Dedifferentiated amniotic fluid mesenchymal stem cell (primary cell): ENCODE measurements at regions not wholly inside any gene's neighbourhood (a gene's known extent, or its start where the extent isn't known, plus 50 kb on each side); places are given as distances from the start of the nearest gene placed in this dataset.
A peak's percentile ranks its signal among the peaks of the same experiment; 100 is the strongest.

Source experiments
- DNase-seq: peaks from one replicate; pipeline ENCODE4 v3.0.0-alpha.2; 2016; ENCODE audit errors: extremely low spot score

DNA sequence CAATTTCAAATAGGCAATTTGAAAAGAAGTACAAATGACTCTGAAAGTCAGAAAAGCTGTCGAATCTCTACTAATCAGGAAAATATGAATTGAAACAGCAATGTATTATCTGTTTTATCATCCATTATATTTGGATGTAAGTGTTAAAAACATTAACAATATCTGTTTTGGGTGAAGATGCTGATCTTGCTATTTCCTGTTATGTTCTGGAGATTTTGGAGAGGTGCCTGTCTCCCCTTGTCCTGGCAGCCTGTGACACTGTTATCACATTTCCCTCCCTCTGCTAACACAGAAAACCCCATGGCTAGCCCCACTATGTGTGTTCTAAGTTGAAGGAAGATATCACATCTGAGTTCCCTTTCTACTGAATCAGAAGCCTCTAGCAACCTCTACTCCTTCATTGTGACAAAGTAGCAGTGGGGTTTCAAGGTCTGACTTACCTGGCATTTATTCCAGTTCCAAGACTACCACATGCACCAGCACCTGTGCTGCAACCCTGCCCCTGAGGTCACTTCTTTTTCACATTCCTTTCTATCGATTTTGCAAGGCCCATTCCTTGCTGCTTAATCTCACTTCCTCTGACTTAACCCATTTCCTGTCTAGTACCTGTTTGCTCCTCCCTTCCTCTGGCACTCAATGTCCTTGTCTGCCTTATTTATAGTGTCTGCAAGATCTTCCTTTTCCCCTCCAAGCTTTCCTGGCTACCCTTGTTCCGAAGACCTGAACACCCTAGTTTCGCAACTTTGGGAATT lies 95.5 kb upstream of the COL8A1 start:
- no peak for DNase-seq

DNA sequence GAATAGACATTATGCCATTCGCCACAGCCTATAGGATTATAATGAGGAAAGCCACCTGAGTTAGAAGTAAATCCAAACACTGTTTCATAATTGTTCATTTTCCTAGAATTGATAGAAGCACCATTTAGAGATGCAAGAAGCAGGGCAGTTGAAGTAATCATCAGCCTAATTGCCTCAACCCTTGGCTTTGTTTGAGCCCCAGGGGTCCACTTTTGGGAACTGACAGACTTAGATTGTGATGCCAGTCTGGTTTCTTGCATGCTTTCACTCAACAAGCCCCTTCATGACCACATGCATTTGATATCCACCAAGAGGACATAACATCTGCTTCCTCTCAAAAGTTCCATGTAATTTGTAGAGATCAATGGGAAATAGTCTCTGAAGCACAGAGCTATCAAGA lies 97.2 kb upstream of the COL8A1 start:
- no peak for DNase-seq

DNA sequence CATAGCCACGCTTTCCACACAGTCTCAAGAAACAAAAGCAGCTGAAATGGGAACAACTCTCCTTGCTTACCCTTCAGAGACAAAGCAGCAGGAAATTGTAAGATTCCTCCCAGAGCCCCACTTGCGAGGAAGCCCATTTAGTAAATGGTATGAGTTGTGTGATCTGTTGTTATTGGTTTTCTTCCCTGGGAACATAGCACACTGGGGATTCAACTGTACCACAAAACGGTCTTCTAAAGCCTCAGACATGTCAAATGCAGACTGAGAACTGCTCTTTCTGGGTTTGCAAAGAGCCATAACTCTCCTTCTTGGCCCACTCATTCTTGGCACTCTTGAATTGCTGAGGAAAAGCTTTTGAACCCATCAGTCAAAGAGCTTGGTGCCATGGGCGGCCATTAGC lies 101.0 kb upstream of the COL8A1 start:
- no peak for DNase-seq

DNA sequence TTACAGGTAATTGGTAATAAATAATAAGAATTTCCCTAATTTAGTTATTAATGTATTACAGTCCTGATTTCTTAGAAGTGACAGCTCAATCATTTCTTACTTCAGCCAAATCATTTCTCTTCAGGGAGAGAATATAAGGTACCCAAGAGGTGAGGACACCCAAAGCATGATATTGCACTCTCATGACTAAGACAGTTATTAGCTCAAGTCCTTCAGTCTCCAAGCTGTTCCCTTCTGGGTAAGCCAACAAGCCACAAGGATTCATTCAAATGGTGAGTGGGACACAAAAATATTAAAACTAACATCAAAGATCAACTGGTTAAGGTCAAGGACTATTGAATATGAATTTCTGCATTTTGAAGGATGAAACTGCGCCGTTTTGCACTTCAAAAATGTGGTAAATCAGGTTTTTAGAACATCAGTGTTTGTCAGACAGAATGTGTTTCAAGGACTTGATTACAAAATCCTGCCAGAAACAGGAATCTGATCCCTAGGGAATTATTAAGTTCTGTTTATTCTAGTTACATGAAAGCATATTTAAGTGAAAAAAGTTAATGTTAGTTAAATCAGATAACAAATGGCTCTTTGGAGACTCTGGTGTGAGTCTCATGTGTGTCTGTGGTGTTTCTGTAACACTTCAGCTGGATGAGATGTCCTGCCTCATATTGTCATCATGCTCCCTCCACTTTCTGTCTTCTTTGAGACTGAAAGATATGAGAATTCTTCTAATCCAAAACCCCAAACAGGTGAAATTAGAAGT lies 101.7 kb upstream of the COL8A1 start:
- DNase-seq = no peak

DNA sequence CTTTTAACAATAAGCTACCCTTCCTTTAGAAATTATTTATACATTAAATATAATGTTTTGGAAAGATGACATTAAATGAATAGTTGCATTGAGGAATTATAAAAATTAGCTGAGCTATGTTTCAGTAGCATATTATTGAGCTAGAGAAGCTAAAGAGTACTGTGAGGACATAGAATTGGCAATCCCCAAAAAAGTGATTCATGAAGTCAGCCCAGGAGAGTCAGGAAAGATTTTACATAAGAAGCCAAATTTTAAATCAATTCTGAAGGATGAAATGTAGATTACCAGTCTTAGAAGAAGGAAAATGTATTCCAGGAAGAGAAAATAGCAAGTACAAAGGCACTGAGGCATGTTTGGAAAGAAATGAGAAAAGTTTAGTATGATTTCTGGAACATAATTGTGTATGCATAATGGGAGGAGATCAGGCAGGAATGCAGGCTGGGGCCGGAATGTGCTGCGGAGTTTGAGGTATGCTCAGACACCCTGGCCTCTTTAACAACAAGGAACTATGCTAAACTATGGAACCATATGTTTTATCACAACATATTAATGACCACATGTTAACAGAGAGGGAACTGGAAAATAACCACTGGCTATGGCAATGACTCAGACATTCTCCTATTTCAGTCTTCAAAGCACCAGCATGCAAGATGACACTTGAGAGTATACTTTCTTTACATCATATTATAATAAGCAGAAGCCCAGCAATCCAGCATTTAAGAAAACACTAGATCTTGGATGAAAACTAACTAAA lies 103.3 kb upstream of the COL8A1 start:
- DNase-seq = peak; percentile 86

DNA sequence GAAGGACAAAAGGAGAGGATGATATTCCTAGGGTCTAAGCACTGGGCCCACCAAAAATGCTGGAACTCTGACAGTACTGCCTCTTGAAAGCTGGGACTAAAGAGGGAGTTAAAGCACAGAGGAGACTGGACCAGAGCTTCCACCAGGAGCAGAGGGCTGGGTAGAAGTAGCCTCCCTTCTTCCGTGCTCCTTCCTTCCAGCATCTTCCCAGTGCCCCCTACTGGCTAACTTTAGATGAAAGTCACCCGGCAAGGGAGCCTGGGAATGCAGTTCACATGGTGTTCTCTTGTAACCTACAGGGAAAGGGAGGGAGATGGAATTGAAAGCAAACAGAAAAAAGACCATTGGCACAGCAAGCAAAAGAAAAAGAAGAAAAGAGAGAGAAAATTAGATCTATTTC lies 106.1 kb upstream of the COL8A1 start:
- peak; percentile 58 for DNase-seq

DNA sequence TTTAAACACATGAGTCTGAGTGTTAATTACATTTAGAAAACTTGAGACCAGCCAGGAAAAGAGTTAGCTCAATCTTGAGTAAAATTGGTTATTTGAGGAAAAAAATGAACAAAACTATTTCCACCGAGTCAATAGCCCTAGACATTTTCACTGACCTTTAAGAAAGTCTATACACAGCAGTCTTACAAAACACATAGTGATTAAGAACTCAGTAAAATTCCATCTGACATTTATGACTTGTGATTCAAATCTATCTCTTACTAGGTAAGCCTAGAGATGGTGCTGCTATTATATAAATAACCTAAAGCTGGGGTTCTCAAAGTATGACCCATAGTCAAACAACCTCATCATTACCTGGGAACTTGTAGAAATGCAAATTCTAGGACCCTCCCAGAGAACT lies 109.1 kb upstream of the COL8A1 start:
- DNase-seq = no peak

DNA sequence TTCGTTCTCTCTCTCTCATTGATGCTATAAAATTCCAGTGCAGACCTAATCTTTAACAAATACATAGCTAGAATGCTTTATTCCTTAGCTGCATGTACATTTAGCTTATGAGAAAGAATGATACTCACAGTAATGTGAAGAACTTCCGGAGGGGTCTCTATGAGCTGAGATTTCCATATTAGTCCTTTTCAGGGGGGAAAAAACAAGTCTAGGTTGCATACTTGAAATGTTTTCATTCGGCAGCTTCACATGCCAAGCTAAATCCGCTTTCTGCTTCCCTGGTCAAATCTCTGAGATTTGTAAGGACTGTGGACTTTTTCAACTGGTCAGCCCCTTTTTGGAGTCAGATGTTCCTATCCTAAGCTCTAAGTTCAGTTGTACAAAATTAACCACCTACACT lies 111.5 kb upstream of the COL8A1 start:
- DNase-seq = peak; percentile 36

DNA sequence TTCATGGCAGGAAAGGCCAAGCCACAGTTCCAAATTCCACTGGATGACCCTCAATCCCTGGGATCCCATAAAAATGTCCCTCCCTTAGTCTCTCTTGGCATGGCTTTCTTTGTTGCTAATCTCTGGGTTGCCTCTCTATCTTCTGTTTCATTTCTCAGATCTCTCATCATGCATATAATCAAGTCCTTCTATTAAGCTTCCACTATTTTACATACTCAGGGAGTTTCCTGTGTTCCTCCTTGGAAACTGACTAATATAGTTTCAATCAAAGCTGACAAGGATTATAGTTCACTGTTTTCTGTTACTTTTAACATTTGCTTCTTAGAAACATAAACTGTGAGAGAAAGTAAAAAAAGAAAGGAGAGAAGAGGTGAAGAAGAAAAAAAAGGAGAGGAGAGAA lies 113.8 kb upstream of the COL8A1 start:
- no peak for DNase-seq

DNA sequence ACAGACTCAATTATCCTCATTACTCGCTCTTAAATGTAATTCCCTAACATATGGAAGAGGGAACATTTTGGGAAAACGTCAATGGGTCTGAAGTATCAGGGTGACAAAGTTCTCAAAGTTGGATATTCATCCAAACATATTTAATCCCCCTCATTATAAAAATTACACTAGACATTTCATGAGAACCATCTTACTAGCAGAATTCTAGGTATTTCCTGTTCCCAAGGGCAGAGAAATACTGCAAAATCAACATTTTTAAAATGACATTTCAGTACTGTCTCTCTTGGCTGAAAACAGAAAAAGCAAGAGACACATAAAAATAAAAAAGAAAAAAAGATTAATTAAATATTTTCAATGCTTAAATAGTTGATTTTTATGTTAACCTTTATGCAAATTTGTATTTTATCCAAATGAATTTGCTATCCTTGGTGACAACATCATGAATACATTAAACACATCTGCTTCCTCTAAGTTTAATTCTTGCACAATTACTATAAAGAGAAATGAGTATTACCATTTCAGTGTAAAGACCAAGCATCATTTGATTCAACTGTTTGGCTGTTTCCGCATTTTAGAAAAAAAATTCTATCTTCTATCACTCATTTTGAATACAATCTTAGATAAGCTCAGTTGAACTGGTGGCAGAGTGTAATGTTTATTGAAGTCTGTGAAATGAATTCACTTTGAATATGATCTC lies 114.8 kb upstream of the COL8A1 start:
- DNase-seq = no peak

DNA sequence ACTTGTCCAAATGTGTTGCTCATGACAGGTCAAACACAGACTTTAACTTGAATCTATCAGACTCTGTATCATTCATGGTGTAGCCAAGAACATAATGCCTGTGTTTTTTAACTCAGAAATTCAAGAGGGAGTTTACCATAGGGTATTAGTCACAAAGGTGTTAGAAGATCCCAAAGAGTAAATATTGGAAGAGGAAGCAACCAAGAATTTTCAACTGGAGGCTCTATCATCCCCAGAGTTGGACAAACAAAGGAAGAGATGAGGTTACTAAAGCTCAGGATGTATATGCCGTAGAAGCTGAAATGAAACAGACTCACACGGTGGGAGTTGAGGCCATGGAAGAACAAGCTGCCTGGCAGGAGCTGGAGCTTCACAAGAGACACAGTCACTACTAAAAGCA lies 116.2 kb upstream of the COL8A1 start:
- no peak for DNase-seq

DNA sequence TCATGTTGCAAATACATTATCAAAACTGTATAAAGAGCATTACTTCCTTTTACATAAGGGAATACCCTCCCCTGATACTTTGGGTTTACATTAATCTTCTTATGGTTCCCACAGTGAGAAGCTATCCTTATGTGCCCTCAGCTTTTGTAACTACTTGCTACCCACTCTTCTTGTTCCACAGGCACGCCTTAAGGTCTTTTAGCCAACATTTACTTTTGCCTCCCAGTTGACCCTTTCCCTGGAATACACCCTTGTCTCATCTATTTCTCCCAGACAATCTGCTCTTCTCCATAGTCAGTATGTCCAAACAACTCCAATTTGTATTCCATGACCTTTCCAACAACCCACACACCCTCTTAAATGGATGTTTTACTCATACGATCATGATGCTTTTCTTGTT lies 116.8 kb upstream of the COL8A1 start:
- no peak for DNase-seq

DNA sequence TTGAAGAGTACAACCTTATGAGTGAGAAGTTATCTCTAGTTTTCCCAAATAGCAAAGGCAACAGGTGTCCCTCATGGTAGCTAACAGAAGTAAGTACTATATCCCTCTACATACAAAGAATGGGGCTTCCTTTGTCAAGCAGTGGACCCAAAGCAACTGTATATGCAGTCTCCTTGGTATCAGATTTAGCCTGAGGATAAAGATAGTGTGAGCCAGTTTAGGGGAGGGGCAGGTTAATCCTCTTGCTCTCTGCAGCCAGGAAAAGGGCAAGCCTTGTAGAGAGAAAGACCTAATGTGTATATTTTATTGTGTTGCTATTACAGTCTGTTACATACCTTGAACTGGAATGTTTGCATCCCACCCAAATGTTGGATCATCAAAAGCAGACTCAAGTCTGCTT lies 117.9 kb upstream of the COL8A1 start:
- DNase-seq = no peak

DNA sequence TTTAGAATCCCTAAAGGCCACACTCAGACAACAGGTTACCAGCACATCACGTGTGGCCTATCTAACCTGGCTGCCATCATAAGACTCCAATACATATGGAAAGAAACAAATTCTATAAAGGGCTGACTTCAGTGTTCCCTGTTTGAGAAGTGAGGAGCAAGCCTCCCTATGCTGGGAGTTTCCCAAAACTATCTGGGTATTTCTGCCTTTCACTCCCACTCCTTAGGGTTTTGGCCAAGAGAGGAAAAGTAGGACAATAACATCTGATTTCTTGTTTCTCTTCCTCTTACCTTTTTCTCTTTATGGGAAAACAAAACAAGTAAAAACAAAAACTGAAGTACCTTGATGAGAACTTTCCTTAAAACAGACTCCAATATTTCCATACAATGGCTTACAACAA lies 121.5 kb upstream of the COL8A1 start:
- DNase-seq = no peak

DNA sequence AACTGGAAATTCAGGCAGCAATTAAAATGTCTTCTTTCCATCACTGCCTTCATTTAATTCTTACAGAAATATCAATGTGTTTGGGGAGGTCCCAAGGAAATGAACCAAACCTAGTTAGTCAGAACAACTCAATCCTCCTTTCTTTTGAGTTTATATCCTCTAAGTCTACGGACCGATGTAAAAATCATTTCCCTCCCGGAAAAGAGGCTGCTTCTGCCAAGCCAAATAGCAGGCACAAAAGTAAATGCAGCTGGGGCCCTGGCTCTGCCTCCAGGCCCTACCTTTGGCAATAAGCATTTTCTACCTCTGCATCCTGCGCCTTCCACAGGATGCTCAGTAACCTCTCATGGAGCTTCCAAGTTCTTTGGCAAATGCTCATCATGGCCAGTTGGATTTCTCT lies 122.5 kb upstream of the COL8A1 start:
- no peak for DNase-seq

DNA sequence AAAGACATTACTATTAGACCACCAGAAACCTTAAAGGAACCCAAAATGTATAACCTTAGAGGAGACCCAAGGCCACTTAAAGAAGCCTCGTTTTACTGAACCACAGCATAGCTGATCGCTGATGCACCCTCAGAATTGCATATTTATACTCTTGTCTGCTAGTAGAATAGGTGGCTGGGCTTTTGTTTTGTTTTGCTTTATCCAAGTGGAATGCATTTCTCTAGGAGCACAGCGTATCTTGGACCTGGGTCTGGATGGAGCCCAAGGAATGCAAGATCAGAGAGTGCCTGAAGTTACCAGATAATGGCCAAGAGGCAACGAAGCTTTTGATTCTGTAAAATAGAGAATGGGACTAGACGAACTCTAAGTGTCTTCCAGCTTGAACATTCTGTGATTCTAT lies 129.2 kb upstream of the COL8A1 start:
- DNase-seq = peak; percentile 57

DNA sequence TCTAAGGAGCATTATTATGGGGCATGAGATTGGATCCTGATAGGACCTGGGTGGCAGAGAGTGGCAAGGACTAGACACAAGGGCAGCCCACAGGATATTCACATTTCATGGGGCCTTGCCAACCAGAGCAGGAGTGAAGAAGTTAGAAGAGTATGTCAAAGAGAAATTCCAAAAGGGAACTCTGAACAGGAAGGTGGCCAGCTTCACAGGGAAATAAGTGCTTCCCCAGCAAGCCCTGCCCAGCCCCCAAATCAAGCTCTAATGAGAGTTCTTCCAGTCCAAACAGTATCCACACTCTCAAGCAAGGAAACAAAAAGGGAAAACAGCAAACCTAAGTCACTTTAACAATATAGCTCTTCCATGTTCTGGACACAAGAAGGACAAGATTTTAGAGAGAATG lies 130.2 kb upstream of the COL8A1 start:
- DNase-seq = no peak

DNA sequence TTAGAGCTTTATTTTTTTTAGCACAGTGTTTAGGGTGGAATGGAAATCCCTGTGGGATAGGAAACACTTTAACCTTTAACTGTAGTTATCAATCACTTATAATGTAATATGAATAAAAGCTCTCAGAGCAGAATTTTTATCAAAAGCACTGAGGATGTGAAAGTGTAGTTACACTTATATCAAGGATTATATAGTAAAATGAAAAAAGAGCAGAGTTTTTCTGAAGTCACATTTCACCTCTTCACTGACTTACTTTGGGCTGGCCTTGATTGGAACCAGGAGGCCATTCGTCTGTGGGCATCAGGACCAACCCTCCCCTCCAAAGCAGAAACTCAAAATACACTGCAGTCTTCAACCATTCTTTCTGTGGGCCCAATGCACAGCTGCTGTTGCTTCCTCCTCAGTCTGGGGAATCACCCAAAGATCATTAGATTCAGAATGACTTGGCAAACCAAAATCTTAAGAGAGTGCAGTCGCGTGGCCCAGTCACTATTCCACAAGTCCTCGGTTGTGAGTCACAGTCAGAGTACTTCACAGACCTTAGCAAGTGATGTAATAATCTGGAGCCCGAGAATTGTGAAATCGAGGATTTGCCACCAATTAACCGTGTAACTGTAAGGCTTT lies 132.6 kb upstream of the COL8A1 start:
- peak; percentile 83 for DNase-seq

DNA sequence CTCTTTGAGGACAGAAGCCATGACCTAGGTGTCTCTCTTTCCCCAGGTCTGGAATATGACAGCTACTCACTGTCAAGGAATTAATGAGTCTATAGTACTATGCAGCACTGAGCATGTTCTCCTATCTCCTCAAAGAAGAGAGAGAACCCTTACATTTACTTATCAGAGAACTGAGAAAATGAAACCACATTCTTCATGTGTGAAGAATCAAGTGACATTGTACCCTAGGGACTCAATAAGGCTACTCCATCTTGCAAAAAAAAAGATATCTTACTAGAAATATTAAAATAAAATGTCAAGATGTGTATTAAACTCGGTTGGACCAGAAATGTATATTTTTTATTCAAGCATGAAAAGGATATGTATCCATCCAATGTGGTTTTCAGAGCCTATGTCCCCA lies 133.2 kb upstream of the COL8A1 start:
- no peak for DNase-seq

DNA sequence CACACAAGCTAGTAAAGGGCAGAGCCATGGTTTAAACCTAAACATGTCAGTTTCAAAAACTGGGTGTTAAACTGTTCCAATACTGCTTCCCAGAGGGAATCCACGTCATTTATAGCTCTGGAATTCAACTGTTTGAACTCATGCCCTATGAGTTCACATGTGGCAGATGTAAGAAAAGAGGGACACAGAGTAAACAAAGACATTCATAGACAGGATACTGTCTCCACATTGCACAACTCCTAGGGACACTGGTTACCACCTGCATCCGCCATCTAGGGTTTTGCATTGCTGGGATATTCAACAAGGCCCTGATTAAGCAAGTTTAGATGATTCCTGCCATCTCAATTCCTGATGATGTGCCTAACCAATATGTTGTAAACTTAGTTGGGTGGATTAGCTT lies 134.1 kb upstream of the COL8A1 start:
- DNase-seq = no peak

DNA sequence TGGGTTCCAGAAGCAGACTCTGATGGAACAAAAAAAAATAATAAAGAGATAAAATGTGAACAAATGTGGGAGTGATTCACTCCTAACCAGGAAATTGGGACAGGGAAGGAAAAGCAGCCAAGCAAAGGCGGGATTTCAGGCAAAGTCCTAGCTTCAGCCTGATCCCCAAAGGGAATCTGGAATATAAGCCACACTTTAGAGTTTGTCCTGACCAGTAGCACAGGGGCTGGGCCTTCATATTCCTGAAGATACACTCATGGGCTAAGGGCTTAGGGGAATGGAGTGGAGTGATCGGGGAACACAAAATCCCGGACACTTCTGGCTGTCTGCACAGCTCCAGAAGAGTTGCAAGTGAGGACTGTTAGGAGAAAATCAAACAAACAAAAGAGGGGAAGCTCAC lies 135.0 kb upstream of the COL8A1 start:
- no peak for DNase-seq

DNA sequence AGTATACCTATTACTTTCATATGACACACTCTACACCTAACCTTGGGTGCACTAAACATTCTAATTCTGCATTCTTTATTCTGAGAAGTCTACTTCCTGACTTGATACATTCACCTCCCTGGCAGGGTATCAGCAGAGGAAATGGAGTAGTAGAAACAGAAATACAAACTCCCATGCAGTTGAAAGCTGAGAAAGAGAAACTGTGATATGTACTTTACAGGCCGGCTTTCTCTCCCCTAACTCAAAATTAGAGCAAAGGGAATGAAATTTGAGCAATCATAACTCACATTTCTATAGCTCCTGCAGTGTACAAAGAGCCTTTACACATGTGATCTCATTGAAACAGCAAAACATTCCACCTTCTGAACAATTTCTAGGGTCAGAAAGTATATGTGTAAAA lies 135.5 kb upstream of the COL8A1 start:
- DNase-seq = no peak
